UCSD-AML1 (cell line): ENCODE measurements at regions not wholly inside any gene's neighbourhood (a gene's known extent, or its start where the extent isn't known, plus 50 kb on each side); places are given as distances from the start of the nearest gene placed in this dataset.

Experiments used
- DNase-seq: peaks from one replicate; lab custom pipeline; 2025; ENCODE audit not compliant: unreplicated experiment; lab: John Stamatoyannopoulos, UW

- no peak for DNase-seq
Measured at GRCh38 chr5:27497491-27497890, 459.1 kb upstream of the CDH9 start.

GRCh38 chr5:27494887-27495286 is 456.5 kb upstream of the CDH9 start:
- no peak for DNase-seq

- no peak for DNase-seq
Measured at GRCh38 chr5:27491746-27492439, 453.5 kb upstream of the CDH9 start.

DNA sequence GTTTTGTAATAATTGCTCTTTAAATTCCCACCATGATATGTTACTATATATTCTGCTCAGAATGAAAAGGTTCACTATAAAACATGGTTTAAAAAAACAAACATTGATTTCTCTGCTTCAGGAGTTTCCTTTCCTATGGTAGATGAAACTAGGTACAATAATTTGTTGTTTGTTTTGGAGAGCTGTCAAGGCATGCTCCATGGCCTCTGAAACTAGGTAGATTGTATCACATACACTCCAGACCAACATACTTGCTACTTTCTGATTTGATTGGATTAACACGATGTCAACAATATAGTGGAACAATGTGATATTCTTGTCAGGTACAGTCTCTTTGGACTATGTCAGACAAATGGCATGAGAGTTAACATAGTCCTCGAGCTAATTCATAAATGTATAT is 452.7 kb upstream of the CDH9 start:
- no peak for DNase-seq

DNA sequence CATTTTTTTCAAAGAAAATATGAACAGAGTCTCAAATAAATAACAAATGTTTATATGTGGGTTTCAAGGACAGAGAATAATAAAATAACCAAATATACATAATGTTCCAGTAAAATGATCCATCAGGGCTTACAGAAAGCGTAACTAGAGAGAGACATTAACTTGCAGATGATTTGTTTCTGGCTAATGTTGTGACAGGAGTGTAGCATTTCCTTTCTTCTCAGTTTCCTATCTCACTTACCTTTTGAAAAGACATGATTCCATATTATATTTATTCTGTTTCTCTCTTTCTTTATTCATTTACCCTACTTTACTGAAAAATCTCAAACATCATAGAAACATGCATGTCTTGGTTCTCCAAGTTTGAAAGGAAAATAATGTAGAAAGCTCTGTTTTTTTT is 451.3 kb upstream of the CDH9 start:
- no peak for DNase-seq

DNA sequence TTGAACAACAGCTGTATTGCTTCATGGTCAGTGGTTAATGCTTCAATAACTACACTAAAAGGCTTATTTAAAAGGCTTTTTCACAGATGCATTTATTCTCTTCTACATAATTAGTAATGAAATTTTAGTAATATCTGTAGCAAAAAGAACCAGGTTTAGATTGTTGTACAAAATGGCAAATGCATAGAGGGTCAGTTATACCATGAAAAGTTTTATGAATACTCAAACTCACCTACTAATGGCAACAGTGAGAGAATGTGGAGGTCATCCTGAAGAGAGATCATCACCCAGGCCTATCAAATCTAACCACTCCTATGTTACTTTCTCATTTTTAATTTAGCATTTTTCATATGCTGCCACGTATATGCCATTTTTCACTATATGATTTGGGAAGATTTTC is 444.3 kb upstream of the CDH9 start:
- DNase-seq, result no peak

DNA sequence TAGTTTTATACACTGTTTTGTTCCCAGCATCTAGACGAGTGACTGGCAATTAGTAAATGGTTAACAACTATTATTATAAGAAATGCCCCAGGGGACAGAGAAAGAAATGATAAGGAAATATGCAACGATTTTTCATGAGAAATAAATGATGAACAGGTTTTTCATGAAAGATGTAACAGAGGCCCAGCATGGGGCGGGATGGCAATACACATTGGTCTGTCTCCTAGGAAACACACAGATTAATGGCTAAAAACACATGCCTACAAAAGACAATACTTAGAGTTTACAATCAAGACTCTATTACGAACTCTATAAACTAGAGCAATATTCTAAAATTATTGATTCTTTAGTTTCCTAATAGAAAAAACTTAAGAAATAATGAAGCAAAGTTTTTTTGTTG is 441.5 kb upstream of the CDH9 start:
- no peak for DNase-seq

DNA sequence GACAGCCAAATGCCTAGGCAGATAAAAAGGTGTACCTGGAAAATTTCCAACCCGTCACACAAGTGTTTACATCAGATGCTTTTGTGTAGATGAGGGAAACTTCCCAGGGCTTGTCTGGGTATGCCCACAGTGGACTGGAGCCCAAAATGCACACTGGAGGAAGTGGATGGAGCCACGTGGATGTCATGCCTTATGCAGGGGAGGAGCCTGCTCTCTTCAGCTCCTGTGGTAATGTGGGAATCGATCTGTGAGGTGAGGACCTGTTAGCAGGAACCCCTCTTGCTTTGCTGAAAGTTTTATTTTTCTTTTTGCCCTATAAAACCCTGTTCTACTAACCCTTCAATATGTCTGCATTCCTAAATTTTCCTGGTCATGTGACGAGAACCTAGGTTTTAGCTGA is 439.2 kb upstream of the CDH9 start:
- DNase-seq, result no peak

DNA sequence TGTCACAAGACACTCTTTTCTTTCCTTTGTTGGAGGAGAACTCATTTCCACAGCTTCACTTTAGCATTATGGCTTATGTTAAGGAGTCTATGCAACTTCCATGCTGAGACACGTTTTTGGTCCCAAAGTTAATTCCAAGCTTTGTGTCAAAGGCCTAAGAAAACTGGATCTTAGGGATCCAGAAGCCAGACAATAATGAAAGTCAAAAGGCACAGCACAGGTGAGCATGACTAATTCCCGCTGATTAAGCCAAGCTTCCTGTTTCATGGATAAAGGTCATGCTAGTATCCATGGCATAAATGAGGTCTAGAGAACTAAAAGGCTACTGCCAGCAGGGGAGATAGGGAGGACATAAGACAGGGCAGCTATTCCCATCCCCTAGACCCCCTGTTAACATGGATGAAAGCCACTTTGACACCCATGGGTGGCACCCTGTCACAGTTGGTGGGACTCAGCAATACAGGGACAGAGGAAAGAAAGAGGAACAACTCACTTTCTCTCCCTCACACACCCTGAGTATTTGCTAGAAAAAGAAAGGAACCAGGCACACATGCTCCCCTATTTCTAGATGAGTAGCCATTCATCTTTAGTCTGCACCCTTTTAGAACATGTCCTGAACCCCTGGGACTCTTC is 438.1 kb upstream of the CDH9 start:
- DNase-seq, result no peak

- DNase-seq, result no peak
Measured at GRCh38 chr5:27475063-27475462, 436.7 kb upstream of the CDH9 start.

GRCh38 chr5:27474395-27474794 is 436.0 kb upstream of the CDH9 start:
- no peak for DNase-seq

DNA sequence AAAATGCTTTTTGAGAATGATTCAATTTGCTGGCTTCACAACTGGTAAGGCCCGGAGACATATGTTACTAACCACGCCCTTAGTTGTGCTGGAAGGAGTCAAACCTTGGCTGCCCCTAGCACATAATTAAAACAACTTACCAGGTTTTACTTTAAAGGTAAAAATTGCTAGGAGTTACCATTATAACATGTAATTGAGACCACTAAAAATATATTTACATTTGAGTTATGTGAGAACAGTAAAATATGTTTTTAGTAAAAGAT is 435.6 kb upstream of the CDH9 start:
- no peak for DNase-seq

DNA sequence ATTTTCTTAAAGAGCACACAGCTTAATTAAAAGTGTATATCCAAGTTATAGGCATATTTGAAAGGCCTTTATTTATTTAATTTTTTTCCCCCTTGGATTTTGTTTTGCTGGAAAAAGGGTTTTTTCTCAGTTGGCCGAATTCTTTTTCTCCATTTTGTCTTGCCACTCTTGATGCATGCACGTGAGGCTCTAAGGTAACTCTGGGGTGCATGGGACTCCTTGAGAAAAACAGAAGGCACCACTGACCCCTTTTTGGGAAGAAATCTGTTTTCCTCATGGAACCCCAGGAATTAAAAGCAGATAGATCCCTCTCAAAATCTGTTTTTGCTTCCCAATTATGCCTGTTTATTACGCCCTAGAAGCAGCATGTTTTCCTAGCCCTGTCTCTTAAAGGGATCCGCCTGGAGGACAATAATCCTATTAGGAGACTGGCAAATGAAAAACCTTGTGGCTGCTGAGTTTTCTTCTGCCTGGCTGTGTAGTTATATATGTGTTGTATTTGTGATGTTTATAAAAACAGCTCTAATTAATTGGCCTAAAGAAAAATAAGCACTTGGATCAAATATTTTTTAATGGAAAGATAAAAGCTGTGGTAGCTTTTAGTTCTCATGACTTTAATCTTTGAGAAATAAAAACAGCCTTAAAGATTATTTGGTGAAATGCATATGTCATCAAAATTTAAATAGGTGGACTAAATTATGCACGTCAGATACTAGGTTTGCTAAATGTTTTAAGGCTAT is 435.1 kb upstream of the CDH9 start:
- no peak for DNase-seq

GRCh38 chr5:27472871-27473270 is 434.5 kb upstream of the CDH9 start:
- no peak for DNase-seq

GRCh38 chr5:27472000-27472763 is 433.8 kb upstream of the CDH9 start:
- peak; percentile 44 for DNase-seq

DNA sequence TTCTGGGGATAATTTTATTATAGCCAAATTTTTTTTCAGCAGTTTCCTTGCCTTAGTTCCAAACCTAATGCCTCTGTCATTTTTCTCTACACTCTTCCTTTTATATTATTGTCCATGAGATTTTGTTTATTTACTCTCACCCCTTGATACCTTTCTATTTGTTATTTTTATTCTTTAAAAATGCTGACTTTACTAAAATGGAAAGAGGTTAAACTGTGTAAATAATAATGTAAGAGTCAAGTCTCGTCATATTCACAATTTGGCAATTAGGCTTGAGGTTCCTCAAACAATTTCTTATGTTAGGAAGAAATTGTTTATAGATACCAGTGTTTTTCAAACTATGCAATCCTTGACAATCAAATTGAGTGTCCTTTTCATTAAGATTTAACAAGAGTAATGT is 428.6 kb upstream of the CDH9 start:
- no peak for DNase-seq

GRCh38 chr5:27465140-27465539 is 426.8 kb upstream of the CDH9 start:
- no peak for DNase-seq

DNA sequence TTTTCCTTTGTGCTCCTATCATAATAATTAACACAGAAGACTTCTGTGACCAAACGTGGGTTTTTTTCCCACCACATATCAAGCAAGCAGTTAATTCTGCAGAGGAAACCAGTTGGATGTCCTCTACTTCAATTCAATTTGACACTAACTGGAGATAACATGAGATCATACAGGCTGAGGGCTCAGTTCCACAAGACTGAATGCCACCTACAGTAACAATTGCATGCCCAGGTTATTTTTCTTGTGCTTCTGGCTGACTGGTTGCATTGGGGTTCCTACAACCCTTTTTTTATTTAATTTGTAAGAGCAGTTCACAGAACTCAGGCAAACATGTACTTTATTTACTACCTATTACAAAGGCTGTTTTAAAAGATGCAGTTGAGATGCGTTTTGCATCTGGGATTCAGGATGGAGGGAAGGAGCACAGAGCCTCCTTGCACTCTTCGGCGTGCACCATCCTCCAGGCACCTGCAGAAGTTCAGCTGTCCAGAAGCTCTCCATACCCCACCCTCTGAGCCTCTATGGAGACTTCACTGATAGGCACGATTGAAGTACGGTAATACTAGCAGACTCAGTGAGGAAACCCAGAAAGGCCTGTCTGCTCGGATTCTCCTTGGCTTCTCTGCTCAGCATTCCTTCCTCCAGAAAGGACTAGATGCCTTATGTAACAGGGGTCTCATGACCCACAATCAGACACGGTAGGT is 425.2 kb upstream of the CDH9 start:
- DNase-seq, result no peak

DNA sequence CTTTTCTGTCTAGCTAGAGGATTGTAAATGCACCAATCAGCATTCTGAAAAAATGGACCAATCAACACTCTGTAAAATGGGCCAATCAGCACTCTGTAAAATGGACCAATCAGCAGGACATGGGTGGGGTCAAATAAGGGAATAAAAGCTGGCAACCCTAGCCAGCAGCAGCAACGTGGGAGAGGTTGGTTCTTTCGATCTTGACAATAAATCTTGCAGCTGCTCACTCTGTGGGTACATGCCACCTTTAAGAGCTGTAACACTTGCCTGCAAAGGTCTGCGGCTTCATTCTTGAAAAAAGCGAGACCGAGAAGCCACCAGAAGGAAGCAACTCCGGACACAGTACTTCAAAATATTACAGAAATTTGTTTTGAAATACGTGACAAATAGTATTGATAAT is 424.6 kb upstream of the CDH9 start:
- DNase-seq, result no peak

DNA sequence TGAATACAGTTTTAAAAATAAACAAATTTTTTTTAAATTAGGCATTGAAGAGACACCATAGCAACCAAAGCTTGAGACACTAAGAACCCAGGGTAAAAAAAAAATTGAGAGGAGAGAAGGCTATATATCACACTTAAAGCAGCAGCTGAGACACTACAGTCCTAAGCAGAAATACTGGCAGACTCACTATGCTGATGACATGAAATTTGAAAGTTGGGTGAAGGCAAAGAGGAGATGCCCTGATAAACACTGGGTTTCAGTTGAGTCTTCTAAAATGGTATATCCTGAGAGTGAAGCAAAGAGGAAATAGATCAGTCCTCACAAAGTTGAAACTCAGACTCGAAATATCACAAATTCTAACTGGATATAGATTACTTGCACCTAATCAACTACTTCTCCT is 419.9 kb upstream of the CDH9 start:
- no peak for DNase-seq

DNA sequence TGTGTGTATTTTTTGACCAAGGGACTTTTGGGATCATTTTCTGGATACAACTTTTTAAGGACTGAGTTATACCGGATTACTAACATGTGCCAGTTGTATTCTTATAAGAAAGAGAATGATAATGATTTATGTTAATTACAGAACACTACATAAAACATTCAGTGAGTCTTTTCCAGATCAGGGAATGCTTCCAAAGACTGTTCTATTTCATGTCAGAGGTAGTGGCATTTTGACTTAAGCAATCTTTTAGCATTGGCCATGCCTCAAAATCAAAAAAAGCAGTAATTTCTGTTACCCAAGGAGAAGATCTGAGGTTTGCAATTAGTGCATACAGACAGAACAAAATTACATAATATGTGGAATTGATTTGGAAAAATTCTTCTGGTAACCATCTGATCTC is 413.0 kb upstream of the CDH9 start:
- no peak for DNase-seq
